GM21360 (cell line): ENCODE measurements at regions not wholly inside any gene's neighbourhood (a gene's known extent, or its start where the extent isn't known, plus 50 kb on each side); places are given as distances from the start of the nearest gene placed in this dataset.

ENCODE experiments used
- ATAC-seq: cut with Tn5 transposase; IDR thresholded peaks from one replicate; pipeline ENCODE4 v1.9.1; 2021; ENCODE audit warnings: mild to moderate bottlenecking, moderate library complexity; ENCODE audit not compliant: unreplicated experiment

DNA sequence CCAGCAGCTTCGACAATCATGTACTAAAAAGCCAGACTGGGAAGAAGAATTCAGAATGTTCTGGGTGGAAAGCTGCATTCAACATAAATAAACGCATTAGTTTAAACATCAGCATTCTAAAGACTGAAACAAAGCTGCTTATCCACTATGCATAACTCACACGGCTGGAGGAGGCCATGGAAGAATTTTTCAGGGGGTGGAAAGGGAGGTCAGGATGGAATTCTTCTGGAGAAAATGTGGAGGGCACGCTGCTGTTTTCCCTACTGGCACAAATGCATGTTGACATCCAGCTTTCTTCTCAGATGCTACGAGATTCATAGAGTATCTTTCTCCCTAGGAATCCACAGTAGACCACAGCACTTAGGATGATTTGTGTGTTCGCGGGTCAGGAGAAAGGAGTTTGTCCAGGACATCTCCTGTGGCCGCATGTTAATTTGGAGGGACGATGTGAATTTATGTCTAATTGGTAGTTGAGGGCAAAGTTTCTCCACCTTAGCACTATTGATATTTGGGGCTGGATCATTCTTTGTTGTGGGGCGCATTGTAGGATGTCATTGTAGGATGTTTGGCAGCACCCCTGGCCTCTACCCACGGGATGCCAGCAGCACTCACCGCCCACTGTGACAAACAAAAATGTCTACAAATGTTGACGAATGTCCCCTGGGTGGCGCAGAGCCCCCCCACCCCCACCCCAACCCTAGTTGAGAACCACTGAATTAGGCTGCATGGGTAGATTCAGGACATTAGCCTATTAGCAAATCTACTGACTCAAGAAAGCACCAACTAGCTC, 86.5 kb upstream of the KAZN start:
- ATAC-seq = no peak

DNA sequence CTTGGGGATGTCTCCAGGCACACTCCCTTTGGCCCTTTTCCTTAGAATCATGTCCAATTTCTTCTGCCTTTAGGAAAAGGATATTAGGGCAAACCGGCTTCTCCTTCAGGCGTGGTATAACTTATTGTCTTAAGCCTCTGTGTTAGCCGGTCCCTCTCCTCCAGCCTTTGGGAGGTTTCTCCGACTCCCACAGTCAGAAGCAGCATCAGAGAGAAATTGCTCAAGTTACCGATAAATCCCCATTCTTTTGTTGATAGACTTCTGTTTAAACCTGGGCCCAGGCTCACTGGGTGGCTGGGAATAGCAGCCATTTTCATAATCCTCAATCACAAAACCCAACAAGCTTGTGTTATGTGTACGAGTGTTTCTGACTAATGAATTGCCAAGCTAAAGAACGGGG, 85.4 kb upstream of the KAZN start:
- no peak for ATAC-seq

DNA sequence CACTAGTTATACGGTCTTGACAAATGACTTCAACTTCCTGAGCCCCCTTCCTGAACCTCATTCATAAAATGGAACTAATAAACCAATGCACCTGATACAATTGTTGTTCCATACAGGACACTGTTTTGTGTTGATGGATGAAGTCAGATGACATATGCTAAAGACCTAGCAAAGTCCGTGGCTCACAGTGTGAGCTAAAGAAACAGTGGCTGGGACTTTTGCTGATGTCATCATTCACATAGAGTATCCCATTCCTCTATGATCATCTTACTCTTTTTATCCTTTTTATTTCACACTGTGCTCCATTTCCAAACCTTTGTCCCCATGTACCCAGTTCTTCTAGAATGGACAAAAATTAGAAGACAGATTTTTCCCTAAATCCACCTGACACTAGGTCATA, 83.7 kb upstream of the KAZN start:
- no peak for ATAC-seq

DNA sequence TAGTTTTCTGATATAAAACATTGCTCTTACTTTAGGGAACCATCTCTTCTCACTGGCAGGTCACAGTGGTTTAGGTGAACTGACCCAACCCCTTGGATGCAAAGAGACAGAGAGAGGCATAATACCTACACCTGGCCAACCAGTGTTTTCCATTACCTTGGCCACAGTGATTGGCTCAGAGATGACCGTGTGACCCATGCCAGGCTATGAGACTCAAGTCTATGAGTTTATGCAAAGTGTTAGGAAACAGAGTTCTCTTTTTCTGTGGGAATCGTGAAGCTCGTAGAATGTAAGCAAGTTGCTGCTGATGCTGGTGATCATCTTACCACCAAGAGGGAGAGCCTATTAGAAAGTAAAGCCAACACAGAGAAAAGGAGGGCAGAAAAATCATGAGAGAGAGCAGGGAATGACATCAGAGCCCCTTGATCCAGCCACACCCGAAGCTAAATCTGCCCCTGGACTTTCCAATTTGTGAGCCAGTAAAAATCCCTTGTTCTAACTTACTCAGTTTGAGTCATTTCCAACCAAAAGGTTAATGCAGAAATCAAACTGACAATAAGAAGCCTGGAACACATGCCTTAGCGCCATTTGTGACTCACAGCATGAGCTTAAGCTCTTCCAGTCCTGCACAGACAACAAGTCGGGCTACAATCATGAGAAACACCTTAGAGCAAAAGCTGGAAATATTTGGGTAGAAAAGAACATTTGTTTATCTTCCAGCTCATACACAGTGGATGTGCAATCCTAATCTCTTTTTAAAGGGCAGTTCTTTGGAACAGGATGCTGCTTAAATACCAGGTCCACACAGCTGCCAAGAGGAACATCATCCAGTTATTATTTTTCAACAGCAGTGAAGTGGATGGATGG, 81.3 kb upstream of the KAZN start:
- ATAC-seq = no peak

DNA sequence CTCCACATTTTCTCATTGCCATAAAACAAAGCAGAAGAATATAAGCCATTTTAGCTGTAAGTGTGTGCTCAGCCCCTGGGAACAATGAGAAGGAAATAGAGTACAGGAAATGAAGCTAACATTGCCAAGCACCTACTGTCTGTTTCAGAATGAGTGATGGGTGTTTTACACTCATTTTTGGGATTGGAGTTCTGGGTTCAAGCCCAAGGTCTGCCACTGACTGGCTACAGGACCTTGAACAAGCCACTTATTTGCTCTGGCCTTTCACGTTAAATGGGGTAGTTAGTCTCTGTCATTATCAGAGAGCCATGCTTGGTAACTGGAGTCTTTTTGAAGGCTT, 80.7 kb upstream of the KAZN start:
- ATAC-seq = no peak

DNA sequence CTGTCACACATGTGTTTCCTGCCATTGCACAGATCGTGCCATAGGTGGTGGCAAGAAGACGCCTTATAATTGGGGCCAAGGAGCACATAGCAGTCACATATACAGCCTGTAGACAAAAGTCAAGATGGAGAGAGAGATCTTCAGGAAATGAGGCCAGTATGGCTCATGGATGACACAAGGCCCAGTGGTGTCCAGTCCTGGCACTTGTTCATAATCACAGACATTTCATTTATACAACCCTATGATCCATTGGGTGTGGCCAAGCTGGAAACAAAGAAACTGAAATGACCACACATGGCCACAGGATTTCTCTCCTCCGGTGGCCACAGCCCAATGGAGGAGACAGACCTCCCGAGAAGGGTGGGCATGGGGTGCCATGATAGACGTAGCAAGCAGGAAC, 78.5 kb upstream of the KAZN start:
- ATAC-seq = no peak

DNA sequence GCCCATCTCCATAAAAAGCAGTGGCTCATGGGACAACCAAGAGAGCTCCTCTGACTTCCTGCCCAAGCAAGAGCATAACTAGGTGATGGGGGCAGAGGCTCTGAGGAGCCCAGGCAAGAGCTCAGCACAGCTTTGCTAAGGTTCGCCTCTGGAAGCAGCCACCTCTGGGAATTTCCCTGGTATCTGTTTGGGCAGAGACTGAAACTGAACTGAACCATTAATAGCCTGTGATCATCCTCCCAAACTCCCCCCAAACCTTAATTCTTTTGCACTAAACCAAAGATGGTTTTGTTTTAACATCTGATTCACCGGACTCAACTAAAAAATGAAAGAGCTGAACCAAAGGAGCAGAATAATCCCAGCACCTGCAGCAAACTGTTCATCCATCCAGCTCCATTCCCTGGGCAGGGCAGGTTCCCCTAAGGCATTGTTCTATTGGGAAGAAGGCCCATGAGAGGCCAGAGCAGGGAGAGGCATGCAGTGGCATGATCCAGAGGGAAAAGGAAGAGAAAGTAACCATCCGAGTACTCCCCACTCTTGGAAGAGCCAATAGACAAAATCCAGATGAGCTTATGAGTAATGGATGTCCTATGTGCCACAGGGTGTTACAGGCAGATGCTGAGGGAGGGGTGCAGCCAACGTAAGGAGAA, 77.8 kb upstream of the KAZN start:
- ATAC-seq = no peak

DNA sequence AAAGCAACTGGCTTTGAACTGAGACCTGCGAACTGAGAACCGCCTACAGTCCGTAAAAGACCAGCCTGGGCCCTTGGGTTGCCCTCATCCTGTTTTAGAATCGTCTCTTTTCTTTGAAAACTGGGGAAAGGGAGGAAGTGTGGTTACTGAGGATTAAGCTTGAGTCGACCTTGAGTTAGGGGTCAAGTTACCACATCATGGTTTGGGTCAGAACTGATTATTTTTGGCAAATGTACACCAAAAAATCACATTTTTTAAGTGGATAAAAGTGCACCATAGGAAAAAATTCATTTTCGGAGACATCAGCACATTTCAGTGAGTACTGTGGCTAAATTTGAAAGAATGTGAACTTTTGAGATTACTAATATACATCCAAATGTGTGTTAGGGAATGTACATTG, 76.9 kb upstream of the KAZN start:
- ATAC-seq = no peak

DNA sequence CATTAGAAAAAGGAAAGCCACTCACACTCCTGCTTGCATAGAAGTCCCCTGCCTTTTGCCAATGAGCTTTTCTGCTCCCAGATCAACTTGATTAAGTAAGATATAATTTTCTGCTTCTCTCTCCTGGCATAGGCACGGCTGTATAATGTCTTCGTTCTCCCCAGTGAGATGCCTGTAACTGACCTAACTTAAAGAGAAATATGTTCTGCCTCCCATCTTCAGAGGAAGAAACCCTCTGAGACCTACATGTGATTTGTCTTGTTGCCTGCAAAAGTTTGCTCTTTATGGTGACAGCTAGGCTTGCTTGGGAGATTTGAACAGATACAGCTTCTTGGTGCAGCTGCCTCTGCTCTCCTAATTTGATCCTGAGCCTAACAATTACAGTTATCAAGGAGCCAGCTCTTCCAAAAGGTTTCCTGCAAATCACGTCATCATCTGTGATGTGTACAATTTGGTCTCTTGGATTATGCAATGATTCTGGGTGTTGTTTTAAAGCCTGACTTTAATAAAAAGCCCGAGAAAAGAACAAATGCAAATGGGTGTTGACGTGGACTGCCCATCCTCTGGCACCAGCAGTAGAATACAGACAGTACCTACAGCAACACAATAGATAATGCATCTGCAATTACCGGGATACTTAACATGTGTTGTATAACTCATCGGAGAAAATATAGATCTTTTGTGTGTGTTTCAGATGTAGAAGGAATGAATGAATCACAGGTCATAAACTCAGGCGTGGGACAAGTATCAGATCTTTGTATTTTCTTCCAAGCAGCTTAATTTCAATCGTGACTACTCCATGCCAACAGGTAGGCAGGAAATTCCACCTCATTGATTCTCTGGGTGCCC, 76.2 kb upstream of the KAZN start:
- ATAC-seq = no peak

DNA sequence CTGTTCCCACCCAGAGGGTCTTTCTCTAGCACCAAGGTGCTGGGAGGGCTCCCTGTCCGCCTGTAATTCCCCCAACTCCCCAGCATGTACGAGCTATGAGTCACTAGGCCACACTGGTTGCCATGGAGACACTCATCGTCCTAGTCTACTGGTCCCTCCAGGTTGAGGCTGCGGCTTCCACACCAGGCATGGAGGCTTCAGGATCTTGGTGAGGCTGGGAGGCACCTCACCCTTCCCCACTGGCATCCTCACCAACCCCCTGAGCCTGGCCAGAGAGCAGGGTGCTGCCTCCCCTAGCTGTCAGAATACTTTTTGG, 75.6 kb upstream of the KAZN start:
- ATAC-seq = no peak

DNA sequence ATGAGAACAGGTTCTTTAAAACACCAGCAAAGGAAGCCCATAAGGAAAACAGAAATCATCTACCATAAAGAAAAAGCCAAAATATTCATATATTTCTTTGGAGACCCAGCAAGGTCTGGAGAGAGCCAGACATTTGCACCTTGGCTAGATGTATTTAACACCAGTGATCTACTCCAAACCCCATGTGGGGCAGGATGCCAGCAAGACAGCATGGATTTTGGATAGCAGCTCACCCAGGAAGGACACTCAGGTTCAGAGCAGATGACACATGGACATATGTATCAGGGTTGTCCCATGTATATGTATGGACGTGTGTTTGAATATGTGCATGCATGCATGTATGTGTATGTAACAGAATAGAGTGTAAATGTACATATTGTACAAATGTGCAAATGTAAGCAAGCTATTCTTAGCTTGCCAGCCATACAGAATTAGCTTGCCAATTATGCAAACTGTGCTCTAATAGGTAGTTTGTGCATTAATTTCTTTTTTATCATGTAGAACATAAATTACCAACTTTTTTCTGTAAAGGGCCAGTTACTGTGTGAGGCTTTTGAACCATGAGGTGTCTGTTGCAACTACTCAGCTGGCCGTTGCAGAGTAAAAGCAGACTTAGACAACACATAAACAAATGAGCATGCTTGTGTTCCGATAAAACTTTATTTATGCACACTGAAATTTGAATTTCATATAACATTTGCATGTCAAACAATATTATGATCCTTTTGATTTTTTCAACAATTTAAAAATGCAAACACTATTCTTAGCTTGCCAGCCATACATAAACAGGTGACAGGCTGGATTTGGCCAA, 73.5 kb upstream of the KAZN start:
- no peak for ATAC-seq

DNA sequence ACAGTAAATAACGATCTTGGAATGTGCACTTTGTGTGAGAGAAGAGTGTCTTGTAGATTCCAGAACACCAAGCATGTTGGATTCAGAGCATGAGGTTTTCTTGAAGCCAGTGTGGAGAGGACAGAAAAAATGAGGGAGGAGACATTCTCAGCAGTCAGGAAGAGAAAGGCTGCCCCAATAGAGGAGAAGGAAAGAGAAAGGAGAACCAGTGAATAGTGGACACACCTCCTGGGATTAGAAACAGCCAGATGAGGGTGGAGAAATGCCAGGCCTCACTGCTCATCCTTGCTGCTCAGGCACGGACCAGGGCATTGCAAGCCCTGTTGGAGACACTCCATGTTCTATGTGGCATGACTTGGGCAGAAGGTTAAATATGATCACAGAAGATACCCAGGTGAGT, 69.0 kb upstream of the KAZN start:
- ATAC-seq = no peak

DNA sequence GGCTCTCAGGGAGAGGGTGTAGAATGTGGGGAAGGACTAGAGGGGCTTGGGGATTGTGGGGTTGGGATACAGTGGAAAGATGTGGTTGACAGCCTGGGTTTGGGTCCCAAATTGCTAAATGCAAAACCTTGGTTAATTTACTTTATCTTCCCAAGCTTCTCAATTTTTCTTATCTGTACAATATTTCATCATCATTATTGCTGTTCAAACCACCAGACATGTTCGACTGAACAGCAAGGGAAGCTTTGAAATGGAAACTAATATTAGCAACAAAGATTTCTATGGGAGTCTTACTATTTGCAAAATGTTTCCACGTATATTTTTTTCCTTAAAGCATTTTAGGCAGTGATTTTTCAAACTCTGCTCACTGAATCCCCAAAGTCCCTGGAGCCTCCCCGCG, 67.0 kb upstream of the KAZN start:
- ATAC-seq = no peak

DNA sequence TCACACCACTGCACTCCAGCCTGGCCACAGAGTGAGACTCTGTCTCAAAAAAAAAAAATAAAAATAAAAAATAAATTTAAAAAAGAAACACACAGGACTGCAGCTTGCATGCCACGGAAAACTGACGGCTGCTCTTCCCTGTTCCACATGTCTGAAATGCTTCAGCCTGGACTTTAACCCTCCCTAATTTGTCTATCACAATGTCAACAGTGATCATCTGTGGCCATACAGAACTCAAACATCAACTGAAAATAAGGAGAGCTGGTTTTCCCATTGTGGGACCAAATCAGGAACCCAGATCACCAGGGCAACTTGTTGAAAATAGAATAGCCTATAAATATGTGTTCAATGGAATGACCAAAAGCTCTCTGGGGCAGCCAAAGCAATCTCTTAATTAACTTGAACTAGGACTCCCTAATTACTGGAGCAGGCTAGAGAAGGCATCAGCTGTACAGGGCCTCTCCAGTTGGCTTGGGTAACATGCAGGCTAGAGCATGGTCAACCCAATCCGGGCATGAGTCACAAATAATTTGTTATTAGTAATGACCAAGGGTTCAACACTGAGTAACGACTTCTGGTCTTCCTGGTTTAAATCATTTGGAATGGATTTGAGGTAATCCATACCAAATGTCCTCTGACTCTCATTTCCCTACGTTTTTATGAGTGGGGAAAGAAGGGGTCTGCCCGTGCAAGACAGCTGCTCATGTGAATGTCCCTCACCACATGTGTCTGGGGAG, 62.7 kb upstream of the KAZN start:
- ATAC-seq = no peak

DNA sequence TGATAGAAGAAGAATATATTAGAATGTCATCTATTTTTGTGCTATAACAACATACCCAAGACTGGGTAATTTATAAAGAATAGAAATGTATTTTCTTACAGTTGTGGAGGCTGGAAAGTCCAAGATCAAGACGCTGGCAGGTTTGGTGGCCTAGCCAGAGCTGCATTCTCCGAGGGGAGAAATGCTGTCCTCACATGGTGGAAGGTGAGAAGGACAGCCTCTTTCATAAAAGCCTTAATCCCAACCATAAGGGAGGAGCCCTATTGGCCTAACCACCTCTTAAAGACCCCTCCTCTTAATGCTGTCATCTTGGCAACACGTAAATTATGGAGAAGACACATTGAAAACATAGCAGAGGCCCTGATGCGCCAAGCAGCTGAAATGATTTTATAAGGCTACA, 60.1 kb upstream of the KAZN start:
- ATAC-seq = no peak

DNA sequence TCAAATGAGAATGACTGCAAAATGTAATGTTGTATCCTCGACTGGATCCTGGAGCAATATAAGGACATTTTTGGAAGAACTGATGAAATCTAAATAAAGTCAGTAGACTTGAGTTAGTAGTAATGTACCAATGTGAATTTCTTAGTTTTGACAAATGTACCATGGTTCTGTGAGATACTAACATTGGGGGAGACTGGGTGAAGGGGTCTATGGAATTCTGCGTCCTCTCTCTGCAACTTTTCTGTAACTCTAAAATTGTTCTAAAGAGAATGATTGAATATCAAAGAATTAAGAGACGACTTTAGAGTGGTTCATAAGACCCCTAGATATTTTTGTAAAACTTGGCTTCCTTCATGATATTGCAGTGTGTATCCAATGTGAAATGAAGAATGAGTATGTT, 59.2 kb upstream of the KAZN start:
- no peak for ATAC-seq

DNA sequence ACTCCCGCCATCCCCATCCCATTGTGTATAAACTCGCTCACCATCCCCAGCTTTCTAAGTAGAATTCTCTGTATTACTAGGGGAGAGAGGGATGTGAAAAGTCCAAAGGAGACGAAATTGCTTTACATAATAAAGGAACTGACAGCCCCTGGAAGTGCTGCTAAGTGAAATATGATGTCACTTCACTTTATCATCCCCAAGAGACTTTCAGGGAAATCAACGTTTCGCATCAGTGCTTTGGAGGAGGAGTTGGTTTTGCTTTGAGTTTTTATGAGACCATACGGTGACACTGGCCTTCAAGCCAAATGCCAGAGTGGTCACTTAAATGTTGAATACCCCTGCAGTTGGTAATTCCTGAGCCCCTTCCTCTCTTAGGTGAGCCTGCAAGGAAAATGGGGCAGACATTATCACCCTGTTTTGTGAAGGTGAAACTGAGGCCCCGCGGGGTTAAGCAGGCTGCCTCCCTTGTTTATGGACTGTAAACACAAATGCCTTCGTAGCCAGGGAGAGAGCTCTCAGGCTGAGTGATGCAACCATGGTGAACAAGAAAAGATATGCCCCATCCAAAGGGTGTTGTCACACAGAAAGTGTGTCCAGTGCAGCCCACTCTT, 58.4 kb upstream of the KAZN start:
- ATAC-seq = no peak

DNA sequence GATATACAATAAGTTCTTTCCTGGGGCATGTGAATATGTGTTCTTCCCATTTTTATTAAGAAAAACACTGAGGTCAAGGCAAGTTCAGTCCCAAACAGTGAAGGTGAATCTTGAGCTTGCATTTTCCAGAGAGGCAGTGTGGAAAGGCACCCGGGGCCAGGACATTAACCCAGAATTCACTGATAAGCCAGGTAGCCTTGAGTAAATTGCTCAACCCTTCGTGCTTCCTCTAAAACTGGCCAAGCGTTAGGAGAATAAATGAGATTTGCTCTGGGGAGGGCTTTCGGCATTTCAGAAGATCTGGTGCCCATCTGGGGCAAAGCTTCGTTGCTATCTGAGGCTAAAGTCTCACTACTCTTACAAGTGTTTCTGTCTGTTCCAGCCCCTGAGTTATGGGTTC, 57.1 kb upstream of the KAZN start:
- ATAC-seq = no peak

DNA sequence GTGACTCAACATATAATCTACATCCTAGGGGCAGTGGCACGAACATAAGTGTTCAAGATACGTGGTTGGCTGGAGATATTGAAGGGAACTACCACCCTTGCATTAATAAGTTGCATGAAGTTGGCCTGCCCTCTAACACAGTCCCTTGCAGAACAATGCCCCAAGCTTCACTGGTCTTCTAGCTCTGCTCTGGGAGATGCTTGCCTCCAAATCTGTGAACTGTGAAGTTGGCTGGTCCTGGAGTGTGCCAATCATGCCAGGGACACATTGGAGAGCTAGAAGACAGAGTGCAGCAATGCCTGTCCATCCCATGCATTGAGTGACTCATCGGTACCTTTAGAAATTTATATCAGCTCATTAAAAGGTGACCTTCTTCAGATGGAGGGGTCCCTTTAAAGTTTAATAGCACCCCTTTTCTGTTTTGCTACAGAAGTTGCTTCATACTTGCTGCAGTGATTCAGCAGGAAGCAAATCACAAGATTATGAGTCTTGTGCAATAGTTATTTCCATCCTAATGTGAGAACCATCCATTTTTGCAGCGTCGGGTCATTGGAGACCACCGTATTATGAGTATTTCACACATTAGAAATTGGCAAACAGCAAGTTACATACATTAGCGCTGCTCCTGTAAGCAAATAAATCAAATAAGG, 55.2 kb upstream of the KAZN start:
- no peak for ATAC-seq
